D721Med (cell line): ENCODE measurements at regions not wholly inside any gene's neighbourhood (a gene's known extent, or its start where the extent isn't known, plus 50 kb on each side); places are given as distances from the start of the nearest gene placed in this dataset.

Experiments
- DNase-seq: peaks from one replicate; pipeline ENCODE4 v3.0.0; 2011; ENCODE audit warnings: low spot score; ENCODE audit not compliant: insufficient read length
- FAIRE-seq: peaks from 2 replicates; lab custom pipeline; 2011; peaks lifted over from hg19 to GRCh38; lab: Jason Lieb, UNC
- TF ChIP-seq, protein P1 (sequence below): IDR thresholded peaks from 2 replicates; pipeline ENCODE4 v1.5.1; 2012; ENCODE audit warnings: mild to moderate bottlenecking, control low read depth; ENCODE audit not compliant: insufficient read depth; ENCODE audit errors: missing control alignments

DNA sequence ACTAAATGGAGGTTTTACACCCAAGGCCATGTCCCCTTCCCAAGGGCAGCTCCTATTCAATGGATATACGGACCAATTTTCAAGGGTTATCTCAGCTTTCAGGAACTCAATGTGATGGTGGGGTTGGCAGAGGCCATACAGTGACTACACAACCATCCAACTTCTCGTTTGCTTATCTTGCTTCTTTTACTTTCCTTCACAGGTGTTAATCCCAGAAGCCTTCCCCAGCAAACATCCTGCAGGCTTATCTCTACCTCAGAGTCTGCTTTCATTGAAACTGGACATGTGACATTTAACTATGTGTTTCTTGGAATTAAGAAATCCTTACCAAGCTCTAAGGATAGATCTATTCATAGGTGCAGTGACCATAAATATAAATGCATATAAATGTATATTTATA, 443.8 kb upstream of the CDH20 start:
- TF ChIP-seq, protein P1, sequence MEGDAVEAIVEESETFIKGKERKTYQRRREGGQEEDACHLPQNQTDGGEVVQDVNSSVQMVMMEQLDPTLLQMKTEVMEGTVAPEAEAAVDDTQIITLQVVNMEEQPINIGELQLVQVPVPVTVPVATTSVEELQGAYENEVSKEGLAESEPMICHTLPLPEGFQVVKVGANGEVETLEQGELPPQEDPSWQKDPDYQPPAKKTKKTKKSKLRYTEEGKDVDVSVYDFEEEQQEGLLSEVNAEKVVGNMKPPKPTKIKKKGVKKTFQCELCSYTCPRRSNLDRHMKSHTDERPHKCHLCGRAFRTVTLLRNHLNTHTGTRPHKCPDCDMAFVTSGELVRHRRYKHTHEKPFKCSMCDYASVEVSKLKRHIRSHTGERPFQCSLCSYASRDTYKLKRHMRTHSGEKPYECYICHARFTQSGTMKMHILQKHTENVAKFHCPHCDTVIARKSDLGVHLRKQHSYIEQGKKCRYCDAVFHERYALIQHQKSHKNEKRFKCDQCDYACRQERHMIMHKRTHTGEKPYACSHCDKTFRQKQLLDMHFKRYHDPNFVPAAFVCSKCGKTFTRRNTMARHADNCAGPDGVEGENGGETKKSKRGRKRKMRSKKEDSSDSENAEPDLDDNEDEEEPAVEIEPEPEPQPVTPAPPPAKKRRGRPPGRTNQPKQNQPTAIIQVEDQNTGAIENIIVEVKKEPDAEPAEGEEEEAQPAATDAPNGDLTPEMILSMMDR = no peak
- FAIRE-seq = no peak

GRCh38 chr18:60891936-60892335, 441.3 kb upstream of the CDH20 start:
- DNase-seq = no peak
- TF ChIP-seq, protein P1 = no peak
- FAIRE-seq = no peak

More for the DNA sequence above, 443.8 kb upstream of the CDH20 start:
- no peak for DNase-seq

DNA sequence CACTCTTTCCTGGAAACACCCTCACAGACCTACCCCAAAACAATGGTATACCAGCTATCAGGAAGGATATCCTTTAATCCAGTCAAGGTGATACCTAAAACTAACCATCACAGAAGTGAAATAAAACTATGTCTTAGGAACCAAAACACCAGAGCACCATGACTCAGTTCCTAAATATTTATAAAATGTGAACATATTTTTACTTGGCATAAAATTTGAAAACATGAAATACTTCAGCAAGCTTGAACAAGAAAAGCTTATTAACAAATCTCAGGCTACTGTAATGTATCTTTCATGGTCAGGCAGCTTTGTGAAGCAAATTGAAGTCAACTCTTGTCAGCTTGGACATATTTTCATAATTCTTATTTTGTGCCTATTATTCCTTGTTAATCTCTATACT, 440.8 kb upstream of the CDH20 start:
- FAIRE-seq = peak; percentile 95
- TF ChIP-seq, protein P1 = no peak
- no peak for DNase-seq

DNA sequence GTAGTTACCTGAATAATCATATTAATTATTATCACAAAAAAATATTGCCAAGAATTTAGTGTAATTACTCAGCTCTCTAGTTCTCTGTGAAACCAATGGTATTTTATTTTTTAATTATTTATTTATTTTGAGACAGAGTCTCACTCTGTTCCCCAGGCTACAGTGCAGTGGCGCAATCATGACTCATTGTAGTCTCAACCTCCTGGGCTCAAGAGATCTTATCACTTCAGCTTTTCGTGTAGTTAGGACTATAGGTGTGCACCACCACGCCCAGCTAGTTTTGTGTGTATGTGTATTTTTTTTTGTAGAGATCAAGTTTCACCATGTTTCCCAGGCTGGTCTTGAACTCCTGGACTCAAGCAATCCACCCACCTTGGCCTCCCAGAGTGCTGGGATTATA, 440.4 kb upstream of the CDH20 start:
- FAIRE-seq = peak; percentile 48
- DNase-seq = no peak
- TF ChIP-seq, protein P1 = no peak

GRCh38 chr18:60893355-60894097, 439.7 kb upstream of the CDH20 start:
- DNase-seq = no peak
- TF ChIP-seq, protein P1 = no peak
- peak; percentile 94 for FAIRE-seq

DNA sequence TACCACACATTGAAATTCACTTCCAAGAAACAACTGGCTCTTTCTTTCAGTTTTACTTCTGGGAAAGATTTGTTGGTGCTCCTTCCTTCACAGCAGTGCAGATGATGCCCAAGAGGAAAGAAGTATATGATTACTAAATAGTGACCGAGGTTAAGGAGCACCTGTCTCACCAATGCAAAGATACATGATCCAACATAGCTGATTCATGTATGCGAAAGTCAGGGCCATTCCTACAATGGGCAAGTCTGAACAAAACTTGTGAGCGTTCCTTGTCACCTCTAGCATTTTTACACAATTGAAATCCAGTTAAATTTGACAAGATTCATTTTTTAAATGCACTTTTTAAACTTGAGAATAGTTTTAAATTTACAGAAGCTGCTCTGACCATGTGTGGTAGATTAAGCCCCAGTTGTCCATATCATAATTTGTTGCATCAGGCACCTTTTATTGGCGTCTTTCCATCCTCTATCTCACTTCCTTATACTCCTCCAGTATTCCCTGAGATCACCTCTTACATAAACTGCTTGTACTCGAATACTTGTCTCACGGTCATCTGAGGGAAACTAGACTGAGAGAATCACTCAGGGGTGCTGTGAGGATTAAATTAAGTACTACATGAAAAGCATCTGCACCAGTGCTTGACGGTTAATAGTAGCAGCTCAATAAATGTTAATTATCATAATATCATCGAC, 438.8 kb upstream of the CDH20 start:
- FAIRE-seq (peak; percentile 97), DNase-seq (no peak)
- TF ChIP-seq, protein P1 = no peak

GRCh38 chr18:60895181-60895580, 438.0 kb upstream of the CDH20 start:
- TF ChIP-seq, protein P1 = no peak
- FAIRE-seq (no peak), DNase-seq (no peak)
